MG63 (cell line): ENCODE measurements at regions not wholly inside any gene's neighbourhood (a gene's known extent, or its start where the extent isn't known, plus 50 kb on each side); places are given as distances from the start of the nearest gene placed in this dataset.

Experiments
- DNase-seq: peaks from one replicate; pipeline ENCODE4 v3.0.0-alpha.2; 2020
- H3K27me3 ChIP-seq: fragments of 250-450 bp; sonication (Bioruptor Pico); 2 replicates; pipeline ENCODE4 v1.5.1; 2020; ENCODE audit warnings: mild to moderate bottlenecking, moderate library complexity
- H3K36me3 ChIP-seq: fragments of 250-450 bp; sonication (Bioruptor Pico); 2 replicates; pipeline ENCODE4 v1.5.1; 2020; ENCODE audit warnings: mild to moderate bottlenecking, moderate library complexity
- H3K4me3 ChIP-seq: fragments of 250-450 bp; sonication (Bioruptor Pico); 2 replicates; pipeline ENCODE4 v1.5.1; 2020; ENCODE audit warnings: mild to moderate bottlenecking, moderate library complexity
- H3K9me3 ChIP-seq: fragments of 250-450 bp; sonication (Bioruptor Pico); 2 replicates; pipeline ENCODE4 v1.5.1; 2020; ENCODE audit warnings: mild to moderate bottlenecking, moderate library complexity

DNA sequence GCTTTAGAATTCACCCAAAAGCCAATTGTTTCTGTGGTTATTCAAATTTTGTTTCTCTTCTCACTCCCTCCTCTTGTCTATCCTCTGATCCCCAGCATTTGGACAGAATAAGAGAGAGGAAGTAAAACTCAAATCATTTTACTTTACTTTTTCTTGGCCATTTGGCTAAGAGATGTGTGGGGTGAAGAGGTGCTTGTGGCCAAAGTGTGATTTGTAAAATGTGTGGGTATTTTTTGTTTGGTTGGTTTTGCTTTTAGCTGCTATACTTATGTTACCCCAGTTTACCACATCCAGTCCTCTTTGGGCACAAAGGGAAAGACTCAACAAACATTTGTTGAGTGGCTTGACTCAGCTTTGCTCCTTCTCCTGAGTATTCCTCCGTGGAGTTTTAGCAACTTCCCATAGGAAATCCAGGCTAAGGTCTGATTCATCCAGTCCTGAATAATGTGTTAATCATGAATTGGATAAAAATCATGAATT is 109.1 kb upstream of the CYP1B1 start:
- DNase-seq = peak; percentile 18

DNA sequence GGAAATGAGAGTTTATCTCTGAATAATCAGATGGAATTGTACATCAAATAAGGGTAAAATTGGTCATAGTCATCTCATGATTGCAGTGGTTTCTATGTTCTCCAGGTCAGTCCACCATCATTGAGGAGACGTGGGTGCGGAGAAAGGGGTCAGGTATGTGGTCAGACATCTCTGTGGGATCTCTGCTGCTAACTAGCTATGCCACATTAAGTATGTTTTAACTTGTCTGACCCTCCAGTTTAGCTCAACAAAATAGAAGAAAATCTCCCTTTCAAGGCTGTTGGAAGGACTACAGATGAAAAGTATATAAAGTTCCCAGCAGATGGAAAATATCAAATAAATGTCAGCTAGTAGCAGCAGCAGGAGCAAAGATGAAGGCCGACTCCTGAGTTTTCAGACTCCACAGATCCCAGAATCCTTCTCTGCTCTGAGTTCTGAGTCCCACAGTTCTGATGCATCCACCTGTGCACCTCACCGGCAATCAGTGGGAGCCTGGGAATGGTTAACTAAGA is 106.6 kb upstream of the CYP1B1 start:
- H3K9me3 ChIP-seq = no peaks in the 10 kb centered on the region
- H3K36me3 ChIP-seq = no peaks in the 10 kb centered on the region
- no peaks in the 10 kb centered on the region for H3K27me3 ChIP-seq
- no peak for DNase-seq
- H3K4me3 ChIP-seq = no peak overlapping the region

More for the DNA sequence above, 109.1 kb upstream of the CYP1B1 start:
- no peaks in the 10 kb centered on the region for H3K27me3 ChIP-seq
- no peaks in the 10 kb centered on the region for H3K36me3 ChIP-seq
- no peaks in the 10 kb centered on the region for H3K9me3 ChIP-seq
- no peak overlapping the region for H3K4me3 ChIP-seq

DNA sequence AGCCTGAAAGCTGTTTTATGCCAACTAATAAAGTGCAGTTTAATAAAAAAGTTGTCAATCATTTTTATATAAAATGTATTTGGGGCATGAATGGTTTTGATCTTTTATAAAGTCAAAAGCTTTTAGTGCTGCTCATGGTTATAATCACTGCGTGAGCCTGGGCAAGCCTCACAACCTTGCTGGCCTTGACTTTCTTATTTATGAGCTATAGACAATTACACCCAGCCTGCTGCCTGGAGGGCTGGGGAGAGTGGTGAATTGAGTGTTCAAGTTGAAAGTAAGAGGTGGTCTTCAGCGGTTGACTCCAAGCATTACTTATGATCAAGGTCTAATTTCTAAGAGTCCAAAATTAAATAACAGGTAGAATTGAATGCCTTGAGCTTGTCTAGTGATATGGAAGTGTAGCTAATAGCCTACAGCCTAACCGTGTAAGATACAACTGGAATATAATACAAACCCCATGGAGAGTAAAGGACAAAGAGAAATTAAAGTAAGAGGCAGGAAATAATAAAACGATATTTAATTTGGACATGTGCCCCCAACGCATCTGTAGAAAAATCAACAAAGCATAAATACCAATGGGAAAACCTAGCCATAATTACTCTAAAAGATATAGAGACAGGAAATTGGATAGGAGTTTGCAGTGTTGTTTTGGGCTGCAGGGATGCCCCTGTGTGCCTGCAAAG is 106.0 kb upstream of the CYP1B1 start:
- DNase-seq = no peak
- H3K4me3 ChIP-seq = no peak overlapping the region
- no peaks in the 10 kb centered on the region for H3K27me3 ChIP-seq
- H3K9me3 ChIP-seq = no peaks in the 10 kb centered on the region
- no peaks in the 10 kb centered on the region for H3K36me3 ChIP-seq

DNA sequence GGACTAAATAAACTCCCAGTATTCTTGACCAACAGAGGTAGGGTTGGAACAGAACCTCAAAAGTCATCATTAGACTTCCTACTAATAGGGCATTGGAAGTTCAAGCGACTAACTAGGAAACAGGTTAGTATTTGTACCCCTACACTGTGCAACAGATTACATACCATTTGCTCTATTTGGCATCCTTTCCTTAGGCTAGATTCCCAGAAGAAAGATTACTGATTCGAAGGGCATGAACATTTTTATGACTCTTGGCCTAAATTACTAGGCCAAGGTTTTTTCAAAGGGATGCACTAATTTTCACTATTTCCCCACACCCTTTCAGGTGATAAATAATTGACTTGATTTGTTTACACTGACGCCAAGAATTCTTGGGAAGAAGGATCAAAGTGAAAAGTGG is 104.8 kb upstream of the CYP1B1 start:
- no peak for DNase-seq
- no peaks in the 10 kb centered on the region for H3K9me3 ChIP-seq
- no peaks in the 10 kb centered on the region for H3K27me3 ChIP-seq
- no peak overlapping the region for H3K4me3 ChIP-seq
- H3K36me3 ChIP-seq = no peaks in the 10 kb centered on the region

DNA sequence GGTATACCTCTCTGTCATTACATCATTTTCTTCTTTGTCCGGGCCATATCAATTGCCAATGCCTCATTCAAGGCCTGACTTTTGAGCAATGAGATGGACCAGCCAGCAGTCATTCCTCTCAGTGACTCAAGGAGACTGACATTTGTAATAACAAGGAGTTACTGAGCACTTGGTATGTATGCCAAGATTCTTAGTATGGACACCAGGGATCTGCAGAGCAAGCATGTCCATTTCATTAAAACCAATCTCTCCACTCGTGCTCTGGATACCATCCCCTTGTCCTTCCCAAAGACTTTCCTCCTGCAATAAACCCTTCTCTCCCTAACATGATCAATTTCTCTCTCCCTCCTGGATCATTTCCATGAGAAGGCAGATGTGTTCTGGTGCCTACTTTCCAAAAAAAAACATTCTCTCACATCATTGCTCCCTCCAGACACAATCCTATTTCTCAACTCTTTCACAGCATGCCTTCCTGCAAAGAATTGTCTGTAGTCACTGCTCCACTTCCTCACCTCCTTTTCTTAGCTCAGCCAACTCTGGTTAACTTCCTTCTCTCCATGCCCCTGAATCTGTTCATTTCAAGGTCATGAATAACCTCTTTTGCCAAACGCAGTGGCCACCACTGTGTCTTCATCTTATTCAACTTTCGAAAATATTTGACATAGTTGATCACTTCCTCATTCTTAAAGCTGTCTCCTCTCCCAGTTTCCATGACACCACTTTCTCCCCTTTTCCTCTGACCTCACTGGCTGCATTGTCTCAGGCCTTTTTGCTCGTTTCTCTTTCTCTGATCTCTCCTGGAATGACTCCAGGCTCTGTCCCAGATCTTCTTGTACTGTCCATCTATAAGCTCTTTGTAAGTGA is 102.8 kb upstream of the CYP1B1 start:
- no peaks in the 10 kb centered on the region for H3K27me3 ChIP-seq
- H3K36me3 ChIP-seq = no peaks in the 10 kb centered on the region
- DNase-seq = peak; percentile 68
- no peaks in the 10 kb centered on the region for H3K9me3 ChIP-seq
- H3K4me3 ChIP-seq = no peak overlapping the region

DNA sequence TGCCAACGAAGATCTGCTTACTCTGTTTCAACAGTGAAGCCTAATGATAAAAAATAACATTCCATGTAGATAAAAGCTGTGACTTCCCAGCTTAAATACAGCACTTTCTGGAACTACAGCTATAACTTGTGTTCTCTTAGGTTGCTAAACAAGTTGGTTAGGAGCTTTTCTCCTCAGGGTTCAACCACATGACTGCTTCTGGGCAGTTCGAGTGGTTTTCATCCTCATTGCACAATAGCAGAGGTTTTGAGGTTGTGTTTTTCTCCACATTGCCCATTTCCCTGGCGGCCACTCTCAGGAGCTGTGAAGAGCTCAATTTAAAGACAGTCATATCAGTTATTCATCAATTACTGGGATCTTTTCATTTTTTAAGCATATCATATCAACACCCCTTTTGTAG is 102.2 kb upstream of the CYP1B1 start:
- Histone ChIP-seq H3K9me3 (no peaks in the 10 kb centered on the region), H3K27me3 (no peaks in the 10 kb centered on the region), H3K36me3 (no peaks in the 10 kb centered on the region), H3K4me3 (no peak overlapping the region)
- DNase-seq = no peak

DNA sequence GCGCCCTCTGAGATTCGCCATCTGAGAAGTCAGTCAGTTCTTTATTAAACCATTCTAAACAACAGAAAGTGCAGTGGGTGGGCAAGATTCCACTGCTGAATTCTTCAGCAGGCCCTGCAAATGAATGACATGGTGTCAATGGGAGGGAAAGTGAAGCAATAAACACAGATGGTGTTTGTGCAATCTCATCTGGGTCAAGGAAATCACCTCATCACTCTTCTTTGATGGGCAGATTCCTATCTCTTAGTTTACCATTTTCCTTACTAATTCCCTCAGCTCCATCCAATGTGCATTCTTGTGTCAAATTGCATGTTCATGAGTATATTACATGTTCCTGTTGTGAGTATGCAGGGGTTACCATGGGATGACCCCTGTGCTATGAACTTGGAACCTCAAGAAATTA is 100.7 kb upstream of the CYP1B1 start:
- no peaks in the 10 kb centered on the region for H3K9me3 ChIP-seq
- no peaks in the 10 kb centered on the region for H3K27me3 ChIP-seq
- no peaks in the 10 kb centered on the region for H3K36me3 ChIP-seq
- no peak for DNase-seq
- no peak overlapping the region for H3K4me3 ChIP-seq

DNA sequence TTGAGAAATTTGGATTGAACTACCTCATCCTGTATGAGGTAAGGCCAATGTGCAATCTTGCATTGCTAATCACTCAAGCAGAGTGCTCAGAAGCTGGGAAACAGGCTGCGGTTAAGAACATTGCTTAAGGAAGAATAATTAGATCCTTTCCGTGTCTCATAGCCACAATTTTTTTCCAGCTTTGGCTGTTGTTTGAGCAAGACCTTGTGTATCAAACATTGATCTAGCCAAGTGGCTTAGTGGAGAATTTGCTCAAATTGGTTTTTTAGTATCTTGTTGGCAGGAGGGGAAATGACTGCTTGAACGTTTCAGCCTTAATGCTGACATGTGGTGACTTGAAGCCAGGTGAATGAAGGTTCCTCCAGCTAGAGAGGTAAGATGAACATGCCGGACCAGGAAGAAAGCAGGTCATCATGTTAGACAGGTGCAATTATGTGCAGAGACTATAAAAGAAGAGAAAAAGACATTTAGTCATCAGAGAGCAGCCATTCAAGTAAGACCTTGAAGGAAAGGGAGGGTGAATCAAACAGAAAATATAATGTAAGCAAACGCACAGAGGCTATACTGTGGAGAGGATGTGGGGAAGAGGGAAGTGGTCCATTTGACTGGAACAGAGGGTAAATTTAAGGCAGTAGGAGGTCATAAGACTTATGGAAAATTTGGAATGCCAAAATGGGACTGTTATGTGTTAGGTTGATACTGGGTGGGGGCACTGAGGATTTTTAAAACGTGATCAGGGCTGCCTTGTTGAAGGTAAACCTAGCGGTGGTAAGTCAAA is 98.9 kb upstream of the CYP1B1 start:
- Histone ChIP-seq H3K4me3 (no peak overlapping the region), H3K36me3 (no peaks in the 10 kb centered on the region), H3K27me3 (no peaks in the 10 kb centered on the region), H3K9me3 (no peaks in the 10 kb centered on the region)
- DNase-seq = peak; percentile 71

DNA sequence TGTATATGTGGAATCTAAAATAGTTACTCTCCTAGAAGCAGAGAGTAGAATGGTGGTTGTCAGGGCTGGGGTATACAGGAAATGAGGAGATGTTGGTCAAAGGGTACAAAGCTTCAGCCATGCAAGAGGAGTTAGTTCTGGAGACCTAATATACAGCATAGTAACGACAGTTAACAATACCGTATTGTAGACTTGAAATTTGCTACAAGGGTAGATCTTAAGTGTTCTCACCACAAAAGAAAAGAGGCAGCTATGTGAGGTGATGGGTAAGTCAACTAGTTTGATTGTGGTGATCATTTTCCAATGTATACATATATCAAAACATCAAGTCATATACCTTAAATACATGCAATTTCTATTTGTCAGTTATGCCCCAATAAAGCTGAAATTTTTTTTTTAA is 98.2 kb upstream of the CYP1B1 start:
- H3K9me3 ChIP-seq = no peaks in the 10 kb centered on the region
- no peaks in the 10 kb centered on the region for H3K27me3 ChIP-seq
- H3K4me3 ChIP-seq = no peak overlapping the region
- no peaks in the 10 kb centered on the region for H3K36me3 ChIP-seq
- DNase-seq = no peak

DNA sequence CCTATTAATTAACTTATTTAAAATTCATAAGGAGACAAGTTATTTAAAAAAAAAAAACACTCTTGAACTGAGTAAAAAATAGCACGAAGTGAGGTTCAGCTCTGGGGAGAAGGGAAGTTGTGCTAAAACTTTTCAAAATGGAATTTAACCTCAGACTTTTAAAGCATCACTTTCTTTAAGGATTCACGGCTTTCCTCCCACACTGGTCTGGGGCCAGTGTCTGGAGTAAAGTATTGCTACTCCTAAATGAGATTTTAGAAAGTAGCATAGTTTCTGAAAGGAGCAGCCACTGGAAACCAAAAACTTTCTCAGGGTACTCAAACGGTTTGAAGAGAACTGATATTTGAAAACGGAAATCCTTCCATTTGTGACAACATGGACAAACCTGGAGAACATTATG is 97.7 kb upstream of the CYP1B1 start:
- no peak overlapping the region for H3K4me3 ChIP-seq
- H3K9me3 ChIP-seq = no peaks in the 10 kb centered on the region
- H3K27me3 ChIP-seq = no peaks in the 10 kb centered on the region
- DNase-seq = no peak
- no peaks in the 10 kb centered on the region for H3K36me3 ChIP-seq

DNA sequence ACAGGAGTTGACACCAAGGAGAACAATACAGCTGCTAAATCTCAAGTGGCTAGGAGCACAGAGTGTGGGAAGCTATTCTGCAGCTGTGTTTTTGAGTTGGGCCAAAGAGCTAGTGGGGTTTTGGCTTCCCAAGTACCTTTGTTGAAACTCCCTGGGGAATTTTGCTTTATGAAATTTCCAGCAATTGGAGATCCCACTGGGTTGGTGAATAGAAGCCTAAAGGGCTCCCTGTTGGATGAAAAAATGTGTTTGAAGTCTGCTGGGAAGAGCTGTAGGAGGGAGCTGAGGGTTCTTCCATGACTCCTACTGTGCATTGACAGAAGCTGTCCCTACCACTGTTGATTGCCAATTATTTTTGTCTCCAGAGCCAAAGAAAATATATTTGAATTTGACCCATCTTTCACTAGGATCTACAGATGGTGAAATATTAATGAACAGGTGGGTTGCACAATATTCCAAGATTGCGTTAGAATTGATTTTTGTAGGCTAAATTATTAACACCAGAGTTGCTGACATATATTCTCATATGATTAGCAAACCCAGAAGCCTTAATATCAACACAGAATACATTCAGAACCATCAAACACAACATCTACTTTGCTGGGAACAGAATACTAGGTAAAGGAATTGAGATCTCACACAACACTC is 95.4 kb upstream of the CYP1B1 start:
- Histone ChIP-seq H3K9me3 (no peaks in the 10 kb centered on the region), H3K36me3 (no peaks in the 10 kb centered on the region), H3K4me3 (no peak overlapping the region), H3K27me3 (no peaks in the 10 kb centered on the region)
- DNase-seq = no peak

DNA sequence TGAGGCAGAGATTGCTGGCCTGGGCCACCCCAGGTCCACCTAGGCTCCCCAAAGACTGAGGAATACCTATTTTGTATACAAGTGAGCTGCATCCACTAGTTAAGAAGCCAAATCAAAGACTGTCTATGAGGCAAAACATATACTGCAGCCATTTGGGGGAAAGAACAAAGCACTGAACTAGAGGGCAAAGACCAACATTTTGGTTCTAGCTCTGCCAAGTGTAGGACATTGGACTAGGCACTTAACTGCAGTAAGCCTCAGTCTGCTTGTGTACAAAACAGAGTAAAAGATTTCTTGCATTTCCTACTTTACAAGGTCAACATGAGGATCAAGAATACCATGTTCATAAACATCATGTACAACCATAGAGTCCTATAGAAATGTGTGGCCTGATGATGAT is 94.8 kb upstream of the CYP1B1 start:
- no peak for DNase-seq
- Histone ChIP-seq H3K27me3 (no peaks in the 10 kb centered on the region), H3K4me3 (no peak overlapping the region), H3K36me3 (no peaks in the 10 kb centered on the region), H3K9me3 (no peaks in the 10 kb centered on the region)

DNA sequence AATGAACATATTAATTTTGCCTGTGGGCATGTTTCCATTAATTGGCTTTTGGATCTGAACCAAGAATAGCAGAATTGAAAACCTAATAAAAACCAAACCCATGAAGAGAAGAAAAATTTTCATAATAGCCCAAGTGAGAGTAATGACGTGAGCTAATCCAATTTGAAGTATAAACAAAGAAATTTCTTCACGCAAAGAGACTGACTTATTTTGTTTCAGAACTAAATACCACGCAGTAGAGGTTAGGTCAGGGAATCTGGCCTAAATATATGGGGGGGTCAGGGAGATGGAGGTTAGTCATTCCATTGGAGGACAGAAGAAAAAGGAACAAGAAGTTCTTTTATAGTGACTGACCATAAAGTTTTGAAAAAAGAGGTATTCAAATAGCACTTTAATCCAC is 94.1 kb upstream of the CYP1B1 start:
- Histone ChIP-seq H3K9me3 (no peaks in the 10 kb centered on the region), H3K27me3 (no peaks in the 10 kb centered on the region), H3K4me3 (no peak overlapping the region), H3K36me3 (no peaks in the 10 kb centered on the region)
- no peak for DNase-seq

DNA sequence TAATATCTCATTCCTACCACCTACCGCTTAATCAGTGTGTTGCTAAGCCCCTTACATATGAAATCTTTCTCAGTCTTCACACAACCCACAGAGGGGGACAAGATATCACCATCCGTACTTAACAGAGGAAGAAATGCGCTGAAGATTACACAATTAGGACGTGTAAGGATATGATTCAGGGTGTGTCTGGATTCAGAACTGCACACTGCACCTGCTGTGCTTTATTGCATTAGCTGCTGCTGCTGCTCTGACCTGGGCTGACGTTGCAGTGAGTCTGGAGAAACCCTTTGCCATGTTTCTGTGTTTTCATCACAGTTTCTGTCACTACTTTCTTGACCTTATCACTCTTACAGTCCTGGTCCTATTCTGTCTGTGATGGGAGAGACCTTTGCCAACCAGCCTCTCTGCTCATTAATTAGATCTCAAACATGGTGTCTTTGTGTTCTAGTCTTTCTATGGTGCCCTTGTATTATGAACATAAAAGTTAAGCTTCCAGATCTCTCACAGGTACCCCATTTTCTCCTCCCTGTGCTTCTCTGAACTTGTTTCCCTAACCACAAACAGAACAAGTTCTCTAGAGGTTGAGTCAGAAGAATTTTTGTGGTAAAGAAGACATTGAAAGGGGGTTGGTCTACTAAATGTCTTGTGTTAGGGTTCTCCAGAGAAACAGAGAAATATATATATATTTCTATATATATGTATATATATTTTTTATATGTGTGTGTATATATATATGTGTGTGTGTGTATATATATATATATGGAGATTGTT is 92.9 kb upstream of the CYP1B1 start:
- DNase-seq = no peak
- H3K4me3 ChIP-seq = no peak overlapping the region

DNA sequence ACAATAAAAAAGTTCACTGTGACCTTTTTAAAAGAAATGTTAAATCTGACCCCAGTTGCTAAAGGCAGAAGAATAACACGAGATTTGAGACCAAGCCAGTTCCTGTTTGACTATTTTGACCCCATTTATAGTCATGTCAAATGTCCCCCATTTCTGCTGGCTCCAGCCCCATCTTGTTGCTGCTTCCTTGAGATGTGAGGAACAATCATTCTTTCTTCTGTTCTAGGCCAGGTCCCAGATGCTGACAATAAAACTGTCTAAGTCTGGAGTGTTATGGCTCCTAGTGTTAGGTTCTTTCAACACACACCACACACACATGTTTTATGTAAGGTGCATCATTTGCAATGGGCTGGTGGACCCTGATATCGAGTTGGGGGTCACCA is 92.0 kb upstream of the CYP1B1 start:
- H3K27me3 ChIP-seq = no peaks in the 10 kb centered on the region
- no peak overlapping the region for H3K4me3 ChIP-seq
- H3K9me3 ChIP-seq = no peaks in the 10 kb centered on the region

More for the DNA sequence above, 92.9 kb upstream of the CYP1B1 start:
- no peaks in the 10 kb centered on the region for H3K9me3 ChIP-seq
- H3K36me3 ChIP-seq = no peaks in the 10 kb centered on the region
- no peaks in the 10 kb centered on the region for H3K27me3 ChIP-seq

DNA sequence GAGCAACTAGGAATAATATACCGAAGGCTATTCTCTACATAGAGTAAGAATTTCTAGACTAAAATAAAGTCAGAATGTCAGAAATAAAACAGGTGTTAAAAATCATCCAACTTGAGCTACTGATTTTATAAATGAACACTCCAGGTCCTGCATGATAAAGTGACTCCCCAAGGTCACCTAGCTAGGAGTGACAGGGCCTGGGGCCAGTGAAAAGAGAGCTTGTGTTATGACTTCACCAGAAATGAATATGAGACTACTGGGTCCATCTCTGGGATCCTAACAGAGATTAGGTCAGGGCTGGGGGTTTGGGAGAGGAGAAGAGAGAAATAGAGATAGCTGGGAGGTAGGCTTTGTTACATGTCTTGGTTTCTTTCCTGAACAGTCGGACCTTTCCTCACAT is 89.7 kb upstream of the CYP1B1 start:
- no peak overlapping the region for H3K4me3 ChIP-seq
- H3K36me3 ChIP-seq = no peaks in the 10 kb centered on the region
- DNase-seq = no peak
- H3K9me3 ChIP-seq = no peaks in the 10 kb centered on the region
- no peaks in the 10 kb centered on the region for H3K27me3 ChIP-seq

More for the DNA sequence above, 92.0 kb upstream of the CYP1B1 start:
- no peak for DNase-seq
- no peaks in the 10 kb centered on the region for H3K36me3 ChIP-seq
